ENCODE measurements at regions not wholly inside any gene's neighbourhood (a gene's known extent, or its start where the extent isn't known, plus 50 kb on each side); places are given as distances from the start of the nearest gene placed in this dataset.

DNA sequence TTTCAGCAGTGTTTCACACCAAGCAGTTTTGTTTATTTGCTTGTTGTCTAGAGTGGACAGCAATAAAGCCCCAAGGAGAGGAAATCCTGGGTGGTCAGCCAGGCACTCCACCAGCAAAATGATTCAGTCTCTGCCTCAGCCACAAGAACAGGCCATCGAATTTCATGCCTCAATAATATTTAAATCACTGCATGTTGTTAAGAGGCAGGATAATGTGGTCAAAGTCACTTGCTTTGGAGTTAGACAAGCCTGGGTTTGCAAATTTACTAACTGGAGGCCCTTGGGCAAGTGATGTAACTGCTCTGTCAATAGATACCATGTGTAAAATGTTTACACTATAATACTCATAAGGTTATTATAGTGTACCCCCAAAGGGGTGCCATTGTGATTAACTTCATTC is 349.6 kb downstream of the LMO4 start:
- no peak overlapping the region for H3K4me3 ChIP-seq (ENCODE audit: severe bottlenecking)
- no peak for DNase-seq (ENCODE audit: low spot score)

DNA sequence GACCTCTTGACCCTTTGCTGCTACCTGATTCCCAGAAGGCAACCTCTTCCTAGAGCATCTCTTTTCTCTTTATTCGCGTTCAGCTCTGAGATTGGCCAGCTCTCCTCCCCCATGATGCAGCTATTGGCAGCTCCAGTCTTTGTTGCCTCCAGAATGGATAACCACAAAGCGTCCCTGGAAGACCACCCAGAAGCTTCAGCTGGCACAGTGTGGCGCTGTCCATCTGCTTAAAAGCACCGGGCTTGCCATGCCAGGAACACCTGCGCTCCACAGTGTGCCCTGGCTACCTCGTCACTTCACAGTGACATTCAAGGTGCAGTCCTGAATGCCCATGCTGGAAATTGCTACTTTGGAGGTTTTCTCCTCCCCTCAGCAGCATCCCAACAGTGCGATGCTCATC is 353.9 kb downstream of the LMO4 start:
- Histone ChIP-seq H3K9me3 (ENCODE audit: severe bottlenecking) (no peaks in the 10 kb centered on the region), H3K27me3 (ENCODE audit: insufficient read depth, poor library complexity, severe bottlenecking) (no peaks in the 10 kb centered on the region), H3K4me3 (ENCODE audit: severe bottlenecking) (no peak overlapping the region), H3K36me3 (ENCODE audit: low read depth) (no peaks in the 10 kb centered on the region), H3K4me1 (ENCODE audit: insufficient read depth, poor library complexity, severe bottlenecking) (no peaks in the 10 kb centered on the region), H3K27ac (ENCODE audit: poor library complexity, severe bottlenecking) (no peak overlapping the region)
- TF ChIP-seq, protein P1, sequence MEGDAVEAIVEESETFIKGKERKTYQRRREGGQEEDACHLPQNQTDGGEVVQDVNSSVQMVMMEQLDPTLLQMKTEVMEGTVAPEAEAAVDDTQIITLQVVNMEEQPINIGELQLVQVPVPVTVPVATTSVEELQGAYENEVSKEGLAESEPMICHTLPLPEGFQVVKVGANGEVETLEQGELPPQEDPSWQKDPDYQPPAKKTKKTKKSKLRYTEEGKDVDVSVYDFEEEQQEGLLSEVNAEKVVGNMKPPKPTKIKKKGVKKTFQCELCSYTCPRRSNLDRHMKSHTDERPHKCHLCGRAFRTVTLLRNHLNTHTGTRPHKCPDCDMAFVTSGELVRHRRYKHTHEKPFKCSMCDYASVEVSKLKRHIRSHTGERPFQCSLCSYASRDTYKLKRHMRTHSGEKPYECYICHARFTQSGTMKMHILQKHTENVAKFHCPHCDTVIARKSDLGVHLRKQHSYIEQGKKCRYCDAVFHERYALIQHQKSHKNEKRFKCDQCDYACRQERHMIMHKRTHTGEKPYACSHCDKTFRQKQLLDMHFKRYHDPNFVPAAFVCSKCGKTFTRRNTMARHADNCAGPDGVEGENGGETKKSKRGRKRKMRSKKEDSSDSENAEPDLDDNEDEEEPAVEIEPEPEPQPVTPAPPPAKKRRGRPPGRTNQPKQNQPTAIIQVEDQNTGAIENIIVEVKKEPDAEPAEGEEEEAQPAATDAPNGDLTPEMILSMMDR (IDR thresholded peaks at IDR 0.05; ENCODE audit: poor library complexity, severe bottlenecking), result no peak
- ATAC-seq (ENCODE audit: low read depth) (no peak), DNase-seq (ENCODE audit: low spot score) (no peak)

More for the DNA sequence above, 349.6 kb downstream of the LMO4 start:
- H3K27me3 ChIP-seq (ENCODE audit: insufficient read depth, poor library complexity, severe bottlenecking), result no peaks in the 10 kb centered on the region
- H3K9me3 ChIP-seq (ENCODE audit: severe bottlenecking), result no peaks in the 10 kb centered on the region
- no peaks in the 10 kb centered on the region for H3K4me1 ChIP-seq (ENCODE audit: insufficient read depth, poor library complexity, severe bottlenecking)
- no peaks in the 10 kb centered on the region for H3K36me3 ChIP-seq (ENCODE audit: low read depth)
- ATAC-seq (ENCODE audit: low read depth), result no peak
- TF ChIP-seq, protein P1 (IDR thresholded peaks at IDR 0.05; ENCODE audit: poor library complexity, severe bottlenecking), result no peak
- H3K27ac ChIP-seq (ENCODE audit: poor library complexity, severe bottlenecking), result no peak overlapping the region

DNA sequence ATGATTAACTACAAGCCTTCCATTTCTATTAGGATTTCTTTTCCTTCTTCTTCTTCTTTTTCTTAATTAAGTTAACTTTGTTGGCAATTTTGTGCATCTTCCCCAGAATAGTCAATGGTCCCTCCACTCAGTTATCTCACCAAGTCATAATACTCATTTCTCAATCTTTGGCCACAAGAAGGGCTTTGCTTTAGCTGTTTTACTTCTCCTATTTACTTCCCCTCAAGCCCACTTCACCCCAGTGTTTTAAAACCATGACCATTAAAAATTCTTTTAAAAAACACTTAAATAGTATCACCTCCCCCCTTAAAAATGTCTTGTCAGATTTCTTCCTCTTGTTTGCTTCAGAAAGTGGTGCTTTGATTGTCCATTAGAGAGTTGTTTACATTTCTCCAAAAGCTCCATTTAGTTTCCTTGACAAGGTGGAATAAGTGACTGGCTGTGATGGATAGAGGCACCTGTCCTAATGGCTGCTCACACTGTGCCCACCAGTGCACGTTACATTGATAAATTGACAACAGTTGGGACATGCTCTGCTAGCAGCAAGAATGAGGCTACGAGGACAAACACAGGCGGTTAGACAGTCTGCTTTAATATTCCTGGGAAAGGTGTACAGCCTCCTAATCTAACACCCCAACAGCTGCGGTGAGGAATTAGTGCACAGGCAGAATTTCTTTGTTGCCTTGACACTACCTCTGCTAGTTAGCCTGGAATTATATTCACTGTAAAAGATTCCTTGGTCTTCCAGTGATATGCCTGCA is 354.7 kb downstream of the LMO4 start:
- Histone ChIP-seq H3K36me3 (ENCODE audit: low read depth) (no peaks in the 10 kb centered on the region), H3K27ac (ENCODE audit: poor library complexity, severe bottlenecking) (no peak overlapping the region), H3K9me3 (ENCODE audit: severe bottlenecking) (no peaks in the 10 kb centered on the region), H3K4me3 (ENCODE audit: severe bottlenecking) (peak overlapping the region; percentile 38), H3K27me3 (ENCODE audit: insufficient read depth, poor library complexity, severe bottlenecking) (no peaks in the 10 kb centered on the region), H3K4me1 (ENCODE audit: insufficient read depth, poor library complexity, severe bottlenecking) (no peaks in the 10 kb centered on the region)
- peak; percentile 40; the same call in 2 of the 3 replicates for ATAC-seq (ENCODE audit: low read depth)
- TF ChIP-seq, protein P1 (IDR thresholded peaks at IDR 0.05; ENCODE audit: poor library complexity, severe bottlenecking), result no peak
- DNase-seq (ENCODE audit: low spot score), result no peak

DNA sequence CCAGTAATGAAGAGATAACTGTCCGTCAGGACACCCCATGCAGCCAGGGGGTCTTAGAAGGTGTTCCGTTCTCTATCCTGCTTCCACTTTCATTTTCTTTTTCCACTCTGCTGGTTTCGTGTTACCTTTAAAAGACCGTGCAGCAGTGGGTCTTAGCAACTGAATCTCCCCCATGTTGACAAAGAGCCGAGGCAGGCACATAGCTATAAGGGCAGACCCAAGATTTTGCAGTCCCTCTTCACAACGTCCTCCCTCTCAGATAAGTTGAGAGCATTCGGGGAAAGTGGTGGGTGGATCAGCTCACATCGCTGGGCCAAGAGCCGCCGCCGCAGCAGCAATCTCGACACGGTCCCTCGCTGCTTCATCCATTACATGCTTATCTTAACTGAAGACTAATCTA is 355.5 kb downstream of the LMO4 start:
- Histone ChIP-seq H3K36me3 (ENCODE audit: low read depth) (no peaks in the 10 kb centered on the region), H3K9me3 (ENCODE audit: severe bottlenecking) (no peaks in the 10 kb centered on the region), H3K4me3 (ENCODE audit: severe bottlenecking) (peak overlapping the region; percentile 38), H3K27me3 (ENCODE audit: insufficient read depth, poor library complexity, severe bottlenecking) (no peaks in the 10 kb centered on the region), H3K4me1 (ENCODE audit: insufficient read depth, poor library complexity, severe bottlenecking) (no peaks in the 10 kb centered on the region), H3K27ac (ENCODE audit: poor library complexity, severe bottlenecking) (no peak overlapping the region)
- DNase-seq (ENCODE audit: low spot score), result no peak
- TF ChIP-seq, protein P1 (IDR thresholded peaks at IDR 0.05; ENCODE audit: poor library complexity, severe bottlenecking), result no peak
- peak; percentile 75 for ATAC-seq (ENCODE audit: low read depth)

DNA sequence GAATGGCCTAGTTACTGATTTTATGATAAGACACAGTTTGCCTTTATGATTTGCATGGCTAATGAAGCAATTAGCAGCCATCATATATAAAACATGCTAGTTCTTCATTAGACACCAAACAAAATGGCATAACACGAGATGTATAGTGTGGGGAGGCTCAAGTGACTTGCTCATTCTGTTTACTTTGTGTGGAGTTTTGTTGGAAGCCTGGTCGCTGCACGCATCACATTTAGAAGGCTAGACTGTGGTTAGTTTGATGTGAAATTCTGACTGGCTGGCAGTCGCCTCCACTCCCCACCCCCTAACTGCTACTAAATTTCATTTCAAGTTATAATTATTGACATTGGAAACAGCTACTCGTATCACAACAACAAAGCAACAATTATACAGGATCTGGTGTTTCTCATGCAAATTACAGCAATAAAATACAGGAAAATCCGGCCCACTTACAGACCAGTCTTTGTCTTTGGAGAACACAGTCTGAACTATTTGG is 356.1 kb downstream of the LMO4 start:
- peak overlapping the region; percentile 38 for H3K4me3 ChIP-seq (ENCODE audit: severe bottlenecking)
- no peaks in the 10 kb centered on the region for H3K36me3 ChIP-seq (ENCODE audit: low read depth)
- no peak overlapping the region for H3K27ac ChIP-seq (ENCODE audit: poor library complexity, severe bottlenecking)
- DNase-seq (ENCODE audit: low spot score), result no peak
- H3K4me1 ChIP-seq (ENCODE audit: insufficient read depth, poor library complexity, severe bottlenecking), result no peaks in the 10 kb centered on the region
- TF ChIP-seq, protein P1 (IDR thresholded peaks at IDR 0.05; ENCODE audit: poor library complexity, severe bottlenecking), result no peak
- no peaks in the 10 kb centered on the region for H3K27me3 ChIP-seq (ENCODE audit: insufficient read depth, poor library complexity, severe bottlenecking)
- no peaks in the 10 kb centered on the region for H3K9me3 ChIP-seq (ENCODE audit: severe bottlenecking)
- peak; percentile 58; the same call in 2 of the 3 replicates for ATAC-seq (ENCODE audit: low read depth)

Data from RWPE2 (cell line).